Bone marrow (tissue), 2 donors: ENCODE measurements at regions not wholly inside any gene's neighbourhood (a gene's known extent, or its start where the extent isn't known, plus 50 kb on each side); places are given as distances from the start of the nearest gene placed in this dataset.

Source experiments
- DNase-seq, 2 donors: peaks; one replicate each; lab custom pipeline; 2025; lab: John Stamatoyannopoulos, UW

- no peak for DNase-seq
Observed at GRCh38 chr2:107025291-107025857, 139.4 kb upstream of the ST6GAL2 start.

- no peak for DNase-seq
Observed at GRCh38 chr2:107025869-107026380, 140.0 kb upstream of the ST6GAL2 start.

- no peak for DNase-seq
Observed at GRCh38 chr2:107027205-107027604, 141.2 kb upstream of the ST6GAL2 start.

GRCh38 chr2:107027810-107028209 is 141.8 kb upstream of the ST6GAL2 start:
- no peak for DNase-seq

- DNase-seq: no peak
Observed at GRCh38 chr2:107028661-107029060, 142.7 kb upstream of the ST6GAL2 start.

DNA sequence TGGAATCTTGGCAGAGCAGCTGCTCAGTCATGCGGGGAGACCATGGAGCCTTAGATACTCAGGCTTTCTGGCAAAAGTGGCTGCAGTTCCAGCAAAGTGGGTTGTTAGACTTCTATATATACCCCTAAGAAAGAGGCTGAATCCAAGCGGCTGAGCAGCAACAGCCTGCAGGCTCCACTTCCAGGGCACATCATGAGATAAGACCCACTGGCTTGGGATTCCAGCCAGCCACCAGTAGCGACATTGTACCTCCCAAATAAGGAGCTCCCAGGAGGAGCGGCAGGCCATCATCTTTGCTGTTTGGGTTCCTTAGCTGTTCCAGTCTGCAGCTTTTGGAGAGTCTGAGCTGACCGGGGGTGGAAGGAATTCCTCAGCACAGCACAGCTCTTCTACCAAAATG is 150.3 kb upstream of the ST6GAL2 start:
- no peak for DNase-seq

DNA sequence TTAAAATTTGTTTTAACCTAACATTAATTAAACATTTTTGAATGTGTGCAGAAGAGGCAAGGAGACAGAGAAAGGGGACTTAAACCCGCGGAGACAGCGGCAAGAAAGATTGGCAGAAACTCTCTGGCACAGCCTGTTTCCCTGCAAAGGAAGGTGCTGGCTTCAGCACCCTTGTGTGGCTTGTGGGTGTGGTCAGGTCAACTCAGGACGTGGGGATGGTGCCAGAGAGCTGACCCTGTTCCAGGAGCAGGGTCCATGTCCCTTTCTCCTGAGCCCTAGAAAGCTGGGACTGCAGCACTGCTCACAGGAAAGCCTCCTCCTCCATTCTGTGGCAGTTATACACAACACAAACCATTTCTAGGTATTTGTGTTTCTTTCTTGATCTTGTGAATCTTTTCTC is 176.2 kb upstream of the ST6GAL2 start:
- DNase-seq: no peak

DNA sequence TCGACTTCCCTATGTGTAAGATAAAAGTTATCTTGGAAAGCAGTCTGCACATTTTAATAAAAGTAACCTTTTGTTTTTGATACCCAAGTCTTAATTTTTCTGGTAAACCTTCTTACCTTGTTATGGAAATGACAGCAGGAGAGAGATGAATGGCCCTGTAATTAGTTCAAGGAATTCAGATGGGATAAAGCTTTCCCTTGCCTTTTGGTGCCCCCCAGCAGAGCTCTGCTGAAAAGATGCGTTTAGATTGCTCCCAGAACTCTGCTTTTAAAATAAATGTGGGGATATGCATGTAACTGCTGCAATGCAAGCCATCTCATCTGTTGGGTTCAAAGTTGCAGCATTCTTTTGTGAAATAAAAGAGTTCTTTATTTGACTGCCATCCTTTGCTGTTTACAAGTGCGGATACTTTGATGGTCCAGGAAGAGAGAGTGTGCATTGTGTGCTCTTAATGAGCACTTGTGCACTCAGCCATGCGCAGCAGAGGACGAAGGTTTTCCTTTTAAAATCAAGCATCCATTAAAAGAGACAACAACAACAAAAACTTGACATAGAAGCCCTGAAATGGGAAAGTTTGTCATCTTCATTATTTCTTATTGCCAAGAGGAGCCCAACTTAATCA is 176.7 kb upstream of the ST6GAL2 start:
- DNase-seq: no peak

- no peak for DNase-seq
Observed at GRCh38 chr2:107063228-107063627, 177.3 kb upstream of the ST6GAL2 start.

DNA sequence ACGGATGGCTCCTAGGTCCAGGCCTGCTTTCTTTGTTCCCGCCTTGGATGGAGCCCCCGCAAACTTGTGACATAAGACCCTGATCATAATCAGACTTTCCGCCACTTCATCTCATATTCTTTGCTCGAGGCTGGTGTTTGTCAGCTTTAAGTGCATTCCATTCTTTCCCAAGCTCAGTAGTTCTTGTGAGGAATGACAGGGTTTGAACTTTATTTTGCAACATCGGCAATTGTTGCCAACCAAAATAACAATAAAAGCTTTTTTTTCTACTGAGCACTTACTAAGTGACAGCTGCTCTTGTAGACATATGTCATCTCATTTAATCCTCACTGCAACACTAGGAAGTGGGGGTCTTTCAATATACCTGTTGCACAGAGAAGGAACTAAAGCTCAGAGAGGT is 178.8 kb upstream of the ST6GAL2 start:
- DNase-seq: no peak

- DNase-seq: no peak
Observed at GRCh38 chr2:107068069-107068916, 182.3 kb upstream of the ST6GAL2 start.

- no peak for DNase-seq
Observed at GRCh38 chr2:107069890-107070289, 183.9 kb upstream of the ST6GAL2 start.

GRCh38 chr2:107072150-107072940 is 186.4 kb upstream of the ST6GAL2 start:
- no peak for DNase-seq

- DNase-seq: no peak
Observed at GRCh38 chr2:107078584-107078983, 192.6 kb upstream of the ST6GAL2 start.

GRCh38 chr2:107086497-107086896 is 200.5 kb upstream of the ST6GAL2 start:
- no peak for DNase-seq

DNA sequence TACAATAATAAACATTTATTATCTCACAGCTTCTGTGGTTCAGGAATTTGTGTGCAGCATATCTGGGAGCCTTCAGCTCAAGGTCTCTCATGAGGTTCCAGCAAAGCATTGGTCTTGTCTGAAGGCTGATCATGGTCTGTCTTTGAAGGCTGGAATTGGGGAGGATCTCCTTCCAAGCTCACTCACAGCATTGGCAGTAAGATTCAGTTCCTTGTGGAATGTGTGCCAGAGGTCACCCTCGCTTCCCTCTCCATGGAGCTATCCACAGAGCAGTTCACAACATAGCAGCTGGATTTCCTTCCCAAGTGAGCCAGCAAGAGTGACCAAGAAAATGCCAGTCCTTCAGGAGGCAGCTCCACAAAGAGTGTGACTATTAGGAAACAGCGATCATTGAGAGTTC is 202.2 kb upstream of the ST6GAL2 start:
- DNase-seq: no peak

DNA sequence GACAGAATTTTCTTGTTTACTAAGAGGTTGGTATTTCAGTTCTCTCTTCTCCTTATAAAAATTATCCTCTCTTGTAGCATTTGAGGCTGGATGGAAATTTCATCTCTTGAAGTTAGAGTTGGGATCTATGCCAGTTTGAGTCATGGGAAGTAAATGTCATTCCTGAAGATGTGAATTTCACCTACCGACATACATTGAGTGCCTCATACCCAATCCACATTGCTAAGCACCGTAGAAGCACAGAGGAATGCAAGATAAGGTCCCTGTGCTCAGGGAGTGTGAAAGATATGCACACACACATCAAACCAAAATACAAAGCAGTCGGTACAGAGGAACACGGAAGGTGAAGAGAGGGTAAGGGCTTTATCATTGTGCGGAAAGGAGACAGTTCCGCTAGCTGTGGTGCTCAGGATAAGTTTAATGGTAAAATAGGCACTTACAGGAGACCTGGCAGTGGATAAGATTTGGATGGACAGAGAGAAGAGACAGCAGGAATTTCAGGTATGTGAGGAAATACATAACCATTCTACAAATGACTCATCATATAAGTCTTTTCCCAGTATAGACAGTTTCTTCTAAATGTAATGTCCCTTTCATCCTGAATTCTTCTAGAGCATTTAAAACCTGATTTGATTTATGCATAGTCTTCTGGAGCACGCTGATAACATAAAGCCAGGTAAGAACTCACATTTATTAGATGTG is 205.3 kb upstream of the ST6GAL2 start:
- DNase-seq: no peak

DNA sequence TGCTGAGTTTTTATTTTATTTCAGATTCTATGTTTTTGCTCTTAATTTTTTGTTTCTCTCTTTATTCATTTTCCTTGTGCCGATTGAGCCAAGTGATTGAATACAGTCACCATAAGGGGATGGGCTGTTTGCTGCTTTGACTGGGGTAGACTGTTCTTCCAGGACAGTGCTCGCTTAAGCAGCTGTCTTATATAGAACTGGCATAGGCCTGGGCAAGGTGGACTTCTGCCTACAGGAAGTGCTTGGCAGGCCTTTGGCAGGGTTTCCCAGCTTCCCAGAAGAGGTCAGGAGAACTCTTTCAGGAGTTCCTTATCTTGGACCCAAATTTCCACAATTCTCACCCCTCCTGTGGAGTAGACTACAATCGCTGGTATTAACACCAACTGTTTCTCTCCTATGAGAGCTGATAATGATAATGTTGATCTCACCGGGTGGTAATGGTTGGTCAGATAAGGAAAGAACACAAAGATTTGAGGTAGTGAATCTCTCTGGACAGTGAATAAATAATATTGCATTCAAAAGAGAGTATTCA is 207.5 kb upstream of the ST6GAL2 start:
- DNase-seq: no peak

DNA sequence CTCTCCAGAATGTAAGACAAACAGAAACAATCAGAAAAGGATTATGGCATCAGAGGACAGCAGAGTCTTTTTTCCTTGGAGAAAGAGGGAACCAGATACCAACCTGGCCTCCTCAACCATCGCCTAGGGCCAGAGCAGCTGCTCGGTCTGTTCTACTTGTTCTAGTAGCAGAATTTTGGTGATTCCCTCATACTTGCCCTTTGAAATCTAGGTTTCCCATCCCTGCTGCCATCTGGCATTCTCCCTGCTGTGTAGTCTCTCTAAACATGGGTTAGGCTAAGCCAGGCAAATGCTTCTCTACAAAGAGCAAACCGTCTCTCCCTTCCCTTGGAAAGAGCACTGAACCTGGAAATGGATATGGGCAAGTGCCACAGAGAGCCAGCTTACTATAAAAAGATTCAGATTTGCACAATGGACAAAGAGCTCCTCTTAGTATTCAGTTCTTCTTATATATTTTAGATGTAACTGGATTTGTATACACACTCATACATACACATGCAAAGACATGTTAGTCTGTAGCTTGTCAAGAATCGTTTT is 208.6 kb upstream of the ST6GAL2 start:
- DNase-seq: no peak

- DNase-seq: no peak
Observed at GRCh38 chr2:107102176-107102575, 216.2 kb upstream of the ST6GAL2 start.

GRCh38 chr2:107107351-107107750 is 221.4 kb upstream of the ST6GAL2 start:
- DNase-seq: no peak
